DMS53 (cell line): ENCODE measurements at regions not wholly inside any gene's neighbourhood (a gene's known extent, or its start where the extent isn't known, plus 50 kb on each side); places are given as distances from the start of the nearest gene placed in this dataset.
A peak's percentile ranks its signal among the peaks of the same experiment; 100 is the strongest.

ENCODE experiments used
- DNase-seq: peaks from one replicate; lab custom pipeline; 2025; lab: John Stamatoyannopoulos, UW

- peak; percentile 99 for DNase-seq
Measured at GRCh38 chr4:38313175-38313574, 350.8 kb upstream of the KLF3 start.

- peak; percentile 53 for DNase-seq
Measured at GRCh38 chr4:38313999-38314561, 349.9 kb upstream of the KLF3 start.

DNA sequence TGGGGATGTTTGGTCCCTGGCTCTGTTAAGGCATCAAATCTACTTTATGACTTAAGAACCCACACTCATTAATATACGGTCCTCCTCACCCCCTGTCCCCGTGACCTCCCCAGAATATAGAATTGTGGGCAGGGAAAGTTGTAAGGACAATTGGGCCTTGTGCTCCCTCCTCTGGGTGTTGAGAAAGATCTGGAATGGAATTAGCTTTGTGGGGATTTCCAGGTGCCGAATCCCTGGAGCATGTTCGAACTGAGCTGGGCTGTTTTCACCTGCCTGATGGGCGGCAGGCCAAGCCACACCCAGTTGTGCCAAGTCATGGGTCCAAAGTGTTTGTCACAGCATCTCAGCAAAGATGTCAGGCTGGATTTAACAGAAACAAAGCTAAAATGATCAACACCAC lies 349.3 kb upstream of the KLF3 start:
- DNase-seq: peak; percentile 65

DNA sequence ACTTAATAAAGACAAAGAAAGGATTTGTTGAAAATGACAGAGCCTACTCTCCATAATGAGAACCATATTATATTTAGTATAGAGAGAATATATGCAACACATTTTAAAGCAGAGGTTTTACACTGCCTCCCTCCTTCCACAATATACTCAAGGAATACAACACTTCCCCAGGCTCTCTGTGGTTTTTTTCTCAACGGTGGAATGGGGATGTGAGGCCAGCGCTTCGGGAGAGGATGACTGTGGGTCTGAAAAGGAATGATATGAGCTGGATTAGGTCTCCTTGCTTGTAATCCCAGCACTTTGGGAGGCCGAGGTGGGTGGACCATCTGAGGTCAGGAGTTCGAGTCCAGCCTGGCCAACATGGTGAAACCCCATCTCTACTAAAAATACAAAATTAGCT lies 348.7 kb upstream of the KLF3 start:
- no peak for DNase-seq

DNA sequence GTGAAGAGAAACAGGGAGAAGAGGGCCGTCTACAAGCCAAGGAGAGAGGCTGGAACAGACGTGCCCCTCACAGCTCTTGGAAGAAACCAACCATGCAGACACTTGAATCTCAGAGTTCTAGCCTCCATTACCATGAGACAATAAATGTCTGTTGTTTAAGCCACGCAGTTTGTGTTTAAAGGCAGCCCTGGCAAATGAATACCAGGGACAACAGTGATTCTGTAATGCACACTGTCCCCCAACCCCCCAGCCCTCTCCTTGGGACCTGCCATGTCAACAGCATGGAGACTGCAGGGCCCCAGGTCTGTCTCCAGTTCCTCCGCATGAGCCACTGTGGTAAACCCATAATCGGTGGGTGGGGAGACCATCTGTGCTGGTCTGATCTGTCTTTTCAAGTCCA lies 348.0 kb upstream of the KLF3 start:
- no peak for DNase-seq

DNA sequence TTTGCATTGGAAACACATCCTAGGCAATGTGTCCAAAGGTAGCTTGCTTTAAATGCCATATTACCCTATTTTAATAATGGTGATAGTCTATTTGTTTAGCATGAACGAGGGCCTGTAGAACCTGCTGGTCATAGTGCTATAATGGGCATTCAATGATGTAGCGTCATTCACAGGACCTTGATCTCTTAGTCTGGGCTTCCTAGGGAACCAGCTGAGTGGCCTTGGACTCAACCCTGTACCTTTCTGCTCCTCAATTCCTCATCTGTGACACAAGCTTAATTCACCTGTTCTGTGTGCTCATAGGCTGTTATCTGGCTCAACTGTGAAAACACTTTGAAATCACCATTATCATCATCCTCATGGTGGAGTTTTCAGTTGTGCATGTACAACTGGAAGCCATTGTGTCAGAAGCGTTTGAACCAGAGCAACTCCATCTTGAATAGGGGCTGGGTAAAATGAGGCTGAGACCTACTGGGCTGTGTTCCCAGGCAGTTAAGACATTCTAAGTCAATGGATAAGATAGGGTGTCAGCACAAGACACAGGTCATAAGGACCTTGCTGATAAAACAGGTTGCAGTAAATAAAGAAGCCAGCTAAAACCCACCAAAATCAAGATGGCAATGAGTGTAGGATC lies 346.8 kb upstream of the KLF3 start:
- no peak for DNase-seq

- DNase-seq: peak; percentile 96
Measured at GRCh38 chr4:38318737-38319455, 345.1 kb upstream of the KLF3 start.

GRCh38 chr4:38319456-38320342 lies 344.3 kb upstream of the KLF3 start:
- peak; percentile 95 for DNase-seq

- no peak for DNase-seq
Measured at GRCh38 chr4:38320343-38320695, 343.7 kb upstream of the KLF3 start.

DNA sequence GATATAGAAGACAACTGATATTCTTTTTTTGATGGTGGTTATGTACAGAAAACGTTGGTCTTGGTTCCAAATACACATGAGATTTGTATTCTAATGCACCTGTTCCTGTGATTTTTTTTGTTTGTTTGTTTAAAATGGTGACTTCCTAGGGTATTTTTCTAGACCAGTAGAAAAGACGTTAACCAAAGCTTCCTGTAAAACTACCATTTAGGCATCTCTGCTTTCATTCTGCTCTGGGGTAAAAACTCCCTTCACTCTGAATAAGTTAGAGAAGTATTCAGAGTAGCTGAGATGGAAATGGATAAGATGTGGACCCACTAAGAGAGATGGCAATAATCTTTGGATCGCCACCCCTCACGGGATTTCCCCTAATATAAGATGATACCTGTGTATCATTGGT lies 343.2 kb upstream of the KLF3 start:
- DNase-seq: no peak

DNA sequence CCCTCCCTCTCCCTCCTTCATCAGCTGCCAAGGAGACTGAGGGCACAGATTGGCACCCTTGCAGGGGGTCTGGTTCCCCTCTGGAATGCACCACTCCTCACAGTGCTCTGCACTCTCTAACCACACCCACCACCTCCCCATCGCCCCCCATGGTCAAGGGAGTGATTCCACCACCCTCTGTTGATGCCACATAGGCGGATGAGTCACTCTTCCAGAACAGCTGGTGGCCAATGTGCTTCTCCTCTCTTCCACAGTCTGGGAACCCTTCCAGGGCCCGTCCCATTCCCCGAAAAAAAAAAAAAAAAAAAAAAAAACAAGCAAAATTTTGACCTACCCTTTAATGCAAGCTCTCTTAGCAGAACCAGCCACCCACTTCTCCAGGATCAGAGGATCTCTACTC lies 341.3 kb upstream of the KLF3 start:
- no peak for DNase-seq

DNA sequence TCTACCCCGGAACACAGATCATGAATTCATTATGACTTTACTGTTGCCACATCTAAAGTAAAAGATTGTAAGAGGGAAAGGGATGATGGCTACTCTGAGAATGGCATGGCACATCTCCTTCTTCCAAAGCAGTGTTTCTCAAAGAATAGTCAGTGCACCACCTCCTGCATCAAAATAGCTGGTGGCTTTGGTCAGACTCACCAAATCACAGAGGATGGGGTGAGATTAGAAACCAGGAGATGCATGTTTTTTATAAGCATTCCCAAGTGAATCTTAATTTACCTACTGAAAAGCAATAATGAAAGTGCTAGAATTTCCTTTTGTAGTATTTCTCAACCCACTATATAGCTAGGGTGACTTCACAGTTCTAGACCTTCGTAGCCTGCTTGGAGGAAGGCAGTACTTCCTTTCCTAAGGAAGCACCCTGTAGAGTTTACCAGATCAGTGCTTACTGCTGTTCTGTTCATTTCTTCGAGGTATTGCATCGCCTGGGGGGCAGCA lies 340.8 kb upstream of the KLF3 start:
- DNase-seq: no peak

GRCh38 chr4:38324861-38325628 lies 339.0 kb upstream of the KLF3 start:
- DNase-seq: no peak

DNA sequence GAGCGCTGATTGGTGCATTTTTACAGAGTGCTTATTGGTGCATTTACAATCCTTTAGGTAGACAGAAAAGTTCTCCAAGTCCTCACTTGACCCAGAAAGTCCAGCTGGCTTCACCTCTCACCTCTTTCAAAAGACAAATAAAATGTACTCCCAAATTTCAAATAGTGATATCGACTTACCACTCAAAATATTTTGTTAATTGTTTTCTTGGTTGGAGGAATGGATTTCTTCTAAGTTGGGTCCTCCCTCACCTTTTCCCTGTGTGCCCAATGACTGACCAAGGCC lies 338.4 kb upstream of the KLF3 start:
- no peak for DNase-seq

DNA sequence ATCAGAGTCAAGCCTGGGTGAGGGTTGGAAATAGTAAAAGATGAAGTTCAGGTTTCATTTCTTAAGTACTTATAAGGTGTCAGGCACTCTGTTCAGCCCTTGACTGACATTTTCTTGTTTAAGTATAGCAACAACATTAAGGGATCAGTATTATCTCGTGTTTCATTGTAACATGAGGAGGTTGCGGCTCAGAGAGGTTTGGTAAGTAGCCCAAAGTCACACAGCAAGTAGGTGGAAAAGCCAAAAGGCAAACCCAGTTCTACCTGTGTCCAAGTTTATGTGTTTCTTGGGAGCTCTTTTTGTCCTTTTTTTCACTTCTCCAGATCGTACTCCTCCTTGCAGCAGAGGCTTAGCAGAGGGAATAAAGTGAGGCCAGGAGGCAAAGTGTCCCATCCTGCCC lies 337.5 kb upstream of the KLF3 start:
- DNase-seq: no peak

- DNase-seq: no peak
Measured at GRCh38 chr4:38327174-38327573, 336.8 kb upstream of the KLF3 start.

- no peak for DNase-seq
Measured at GRCh38 chr4:38328989-38329729, 334.8 kb upstream of the KLF3 start.

GRCh38 chr4:38330321-38330720 lies 333.7 kb upstream of the KLF3 start:
- no peak for DNase-seq

DNA sequence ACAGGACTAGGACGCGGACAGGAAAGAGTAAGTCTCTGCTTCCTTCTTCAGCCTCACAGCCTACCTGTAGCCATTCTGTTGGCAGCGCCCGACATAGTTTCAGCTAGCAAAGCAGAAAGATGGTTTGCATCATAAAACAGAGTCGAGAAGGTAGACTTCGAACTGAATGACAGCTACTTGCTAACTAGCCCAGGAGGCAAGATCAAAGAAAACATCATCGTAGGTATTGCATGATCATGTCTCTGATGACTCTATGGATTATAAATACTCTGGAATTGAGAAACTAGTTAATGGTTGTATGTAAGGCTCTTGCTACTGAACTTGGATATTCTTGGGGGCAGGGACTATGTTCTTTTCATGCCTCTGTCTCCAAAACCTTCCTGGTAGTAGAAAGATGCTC lies 333.1 kb upstream of the KLF3 start:
- DNase-seq: no peak

DNA sequence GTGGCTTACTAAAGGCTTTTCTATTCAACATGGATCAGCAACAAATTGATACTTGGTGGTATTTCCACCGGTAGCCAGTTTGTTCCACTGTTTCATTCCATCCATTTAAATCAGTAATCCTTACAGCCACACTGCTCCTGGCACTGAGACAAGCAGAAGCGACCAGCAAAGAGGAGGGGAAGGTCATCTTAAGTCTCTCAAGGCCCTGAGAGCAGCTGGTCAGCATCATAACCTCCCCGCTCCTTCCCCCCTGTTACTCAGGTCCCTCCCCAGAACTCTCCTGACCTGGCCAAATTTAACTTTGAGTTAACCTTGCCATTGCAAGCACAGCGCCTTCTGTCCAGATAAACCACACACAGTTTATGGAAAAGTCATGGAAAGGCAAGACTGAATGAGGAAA lies 331.3 kb upstream of the KLF3 start:
- DNase-seq: no peak

GRCh38 chr4:38333219-38333618 lies 330.8 kb upstream of the KLF3 start:
- no peak for DNase-seq
